GM23338 (cell line): ENCODE measurements at regions not wholly inside any gene's neighbourhood (a gene's known extent, or its start where the extent isn't known, plus 50 kb on each side); places are given as distances from the start of the nearest gene placed in this dataset.

Experiments
- ATAC-seq: fragments of 200-7000 bp; cut with Tn5 transposase; 3 replicates; pipeline ENCODE4 v1.9.1; 2020
- DNase-seq: peaks from one replicate; pipeline ENCODE4 v3.0.0-alpha.2; 2015; ENCODE audit warnings: low spot score
- H2AFZ ChIP-seq: fragments of 200-600 bp; sonication (generic); 2 replicates; pipeline ENCODE4 v1.8.0; 2016; ENCODE audit warnings: antibody characterized with exemption, mild to moderate bottlenecking, moderate library complexity
- H3F3A ChIP-seq: fragments of 200-600 bp; sonication (generic); replicated peaks from 2 replicates; pipeline ENCODE4 v1.8.0; 2017; ENCODE audit warnings: antibody characterized with exemption, mixed run types, low read depth
- H3K27ac ChIP-seq: fragments of 200-600 bp; sonication (generic); 2 replicates; pipeline ENCODE4 v1.6.1; 2016; ENCODE audit warnings: low read depth
- H3K27me3 ChIP-seq: fragments of 200-600 bp; sonication (generic); 2 replicates; pipeline ENCODE4 v1.8.0; 2016; ENCODE audit warnings: mild to moderate bottlenecking, mixed run types, moderate library complexity; ENCODE audit not compliant: insufficient read depth
- H3K36me3 ChIP-seq: fragments of 200-600 bp; sonication (generic); 2 replicates; pipeline ENCODE4 v1.8.0; 2016; ENCODE audit warnings: mild to moderate bottlenecking; ENCODE audit not compliant: insufficient read depth
- H3K4me1 ChIP-seq: fragments of 200-600 bp; sonication (generic); 2 replicates; pipeline ENCODE4 v1.8.0; 2016; ENCODE audit warnings: mild to moderate bottlenecking, moderate library complexity; ENCODE audit not compliant: insufficient read depth
- H3K4me2 ChIP-seq: fragments of 200-600 bp; sonication (generic); 2 replicates; pipeline ENCODE4 v1.7.1; 2017; ENCODE audit warnings: mixed run types
- H3K4me3 ChIP-seq: fragments of 200-600 bp; sonication (generic); 2 replicates; pipeline ENCODE4 v1.6.1; 2016; ENCODE audit warnings: mixed run types
- H3K79me2 ChIP-seq: fragments of 200-600 bp; sonication (generic); replicated peaks from 2 replicates; pipeline ENCODE4 v1.8.0; 2017; ENCODE audit warnings: mild to moderate bottlenecking; ENCODE audit not compliant: insufficient read depth
- H3K9me2 ChIP-seq: fragments of 200-600 bp; sonication (generic); 2 replicates; pipeline ENCODE4 v1.8.0; 2017; ENCODE audit not compliant: insufficient read depth
- H4K20me1 ChIP-seq: fragments of 200-600 bp; sonication (generic); replicated peaks from 2 replicates; pipeline ENCODE4 v1.8.0; 2017; ENCODE audit warnings: mild to moderate bottlenecking; ENCODE audit not compliant: insufficient read depth
- H3K27ac Mint-ChIP-seq: 2 replicates; pipeline ENCODE4 v1.8.0; 2020; ENCODE audit warnings: inconsistent platforms, mild to moderate bottlenecking, moderate library complexity, mixed read lengths
- H3K27me3 Mint-ChIP-seq: 3 replicates; pipeline ENCODE4 v1.8.0; 2022; ENCODE audit warnings: low read depth, mild to moderate bottlenecking, moderate library complexity, mixed read lengths, inconsistent platforms; ENCODE audit not compliant: insufficient read depth, poor library complexity
- H3K36me3 Mint-ChIP-seq: 3 replicates; pipeline ENCODE4 v1.8.0; 2021; ENCODE audit warnings: low read depth, mild to moderate bottlenecking, inconsistent platforms, moderate library complexity, mixed read lengths
- H3K4me1 Mint-ChIP-seq: 3 replicates; pipeline ENCODE4 v1.8.0; 2020; ENCODE audit warnings: mild to moderate bottlenecking, inconsistent platforms, mixed read lengths
- H3K4me3 Mint-ChIP-seq: 3 replicates; pipeline ENCODE4 v1.8.0; 2021; ENCODE audit warnings: moderate library complexity, mild to moderate bottlenecking, inconsistent platforms, mixed read lengths
- H3K9me3 Mint-ChIP-seq: 3 replicates; pipeline ENCODE4 v1.8.0; 2020; ENCODE audit warnings: moderate library complexity, mild to moderate bottlenecking, inconsistent platforms, mixed read lengths
- CREB1 ChIP-seq: fragments of 250-450 bp; sonication (Bioruptor Pico); IDR thresholded peaks from 2 replicates; pipeline ENCODE4 v1.5.0; 2020; ENCODE audit warnings: low read depth, mild to moderate bottlenecking, moderate library complexity
- EZH2 ChIP-seq: fragments of 200-600 bp; sonication (generic); IDR thresholded peaks from one replicate; pipeline ENCODE4 v1.8.0; 2017; ENCODE audit warnings: antibody characterized with exemption, mild to moderate bottlenecking, low read depth; ENCODE audit not compliant: unreplicated experiment
- EZH2phosphoT487 ChIP-seq: fragments of 200-600 bp; sonication (generic); IDR thresholded peaks from one replicate; pipeline ENCODE4 v1.8.1; 2018; ENCODE audit warnings: antibody characterized with exemption; ENCODE audit not compliant: unreplicated experiment
- JUNB ChIP-seq: IDR thresholded peaks from one replicate; pipeline ENCODE4 v1.6.1; 2016; ENCODE audit warnings: antibody characterized with exemption; ENCODE audit not compliant: unreplicated experiment
- POLR2AphosphoS5 ChIP-seq: IDR thresholded peaks from 2 replicates; pipeline ENCODE4 v1.6.1; 2016; ENCODE audit warnings: antibody characterized with exemption, low read depth
- STAT1 ChIP-seq: IDR thresholded peaks from one replicate; pipeline ENCODE4 v1.6.1; 2016; ENCODE audit warnings: antibody characterized with exemption; ENCODE audit not compliant: unreplicated experiment
- ZNF114 ChIP-seq: fragments of 250-450 bp; sonication (Bioruptor Pico); IDR thresholded peaks from 2 replicates; pipeline ENCODE4 v1.5.0; 2020; ENCODE audit warnings: mild to moderate bottlenecking, moderate library complexity
- ZNF331 ChIP-seq: fragments of 250-450 bp; sonication (Bioruptor Pico); IDR thresholded peaks from 2 replicates; pipeline ENCODE4 v1.5.0; 2020; ENCODE audit warnings: low read depth, mild to moderate bottlenecking, moderate library complexity
- TF ChIP-seq, protein P1 (sequence below): IDR thresholded peaks from one replicate; pipeline ENCODE4 v1.6.1; 2018; ENCODE audit warnings: antibody characterized with exemption; ENCODE audit not compliant: unreplicated experiment
- TF ChIP-seq, protein P2 (sequence below): IDR thresholded peaks from 2 replicates; pipeline ENCODE4 v1.6.1; 2016; ENCODE audit warnings: antibody characterized with exemption
- TF ChIP-seq, protein P3 (sequence below), 2 experiments: fragments of 200-600 bp in 1 of 2; sonication (generic) in 1 of 2; conservative IDR thresholded peaks; 2 replicates each; pipeline versions ENCODE4 v1.5.1 to v1.6.1; 2016 to 2017; ENCODE audit warnings: antibody characterized with exemption in 2 of 2, low read depth in 2 of 2, mild to moderate bottlenecking in 2 of 2, moderate library complexity in 1 of 2

DNA sequence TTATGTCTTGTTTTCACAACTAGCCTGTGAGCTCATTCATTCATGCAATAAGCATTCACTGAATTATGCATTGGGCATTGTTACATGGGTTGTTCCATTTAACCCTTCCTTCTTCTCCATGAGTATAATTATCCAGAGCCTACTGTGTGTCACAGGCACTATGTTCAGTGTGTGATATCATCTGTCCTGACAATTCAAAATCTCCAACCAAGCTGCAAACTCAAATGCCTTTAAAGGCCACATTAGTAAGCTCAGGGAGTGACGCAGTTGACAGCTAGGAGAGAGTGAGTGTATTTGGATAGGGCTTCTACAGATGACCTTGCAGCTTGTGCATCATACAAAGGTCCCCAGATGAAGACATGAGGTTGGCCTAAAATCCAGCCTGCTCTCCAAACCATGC is 289.5 kb downstream of the OMA1 start:
- Mint-ChIP-seq H3K27me3 (no peaks in the 10 kb centered on the region), H3K36me3 (no peaks in the 10 kb centered on the region), H3K4me1 (peaks cover 5% of the 10 kb centered on the region; the same call in 2 of the 3 replicates), H3K27ac (no peak overlapping the region), H3K4me3 (no peak overlapping the region), H3K9me3 (peaks cover 5% of the 10 kb centered on the region; the same call in 2 of the 3 replicates)
- no peaks in the 10 kb centered on the region for H3F3A ChIP-seq
- no peaks in the 10 kb centered on the region for H3K79me2 ChIP-seq
- H2AFZ ChIP-seq: no peak overlapping the region
- DNase-seq: no peak
- no peaks in the 10 kb centered on the region; the same call in 1 of the 2 replicates for H3K27me3 ChIP-seq
- no peaks in the 10 kb centered on the region for H3K4me1 ChIP-seq
- H4K20me1 ChIP-seq: no peaks in the 10 kb centered on the region
- no peak overlapping the region for H3K4me3 ChIP-seq
- H3K9me2 ChIP-seq: no peaks in the 10 kb centered on the region
- no peaks in the 10 kb centered on the region for H3K36me3 ChIP-seq
- H3K4me2 ChIP-seq: no peak overlapping the region
- H3K27ac ChIP-seq: no peak overlapping the region
- no peak for ATAC-seq
- no peak for TF ChIP-seq POLR2AphosphoS5
- TF ChIP-seq, protein P1, sequence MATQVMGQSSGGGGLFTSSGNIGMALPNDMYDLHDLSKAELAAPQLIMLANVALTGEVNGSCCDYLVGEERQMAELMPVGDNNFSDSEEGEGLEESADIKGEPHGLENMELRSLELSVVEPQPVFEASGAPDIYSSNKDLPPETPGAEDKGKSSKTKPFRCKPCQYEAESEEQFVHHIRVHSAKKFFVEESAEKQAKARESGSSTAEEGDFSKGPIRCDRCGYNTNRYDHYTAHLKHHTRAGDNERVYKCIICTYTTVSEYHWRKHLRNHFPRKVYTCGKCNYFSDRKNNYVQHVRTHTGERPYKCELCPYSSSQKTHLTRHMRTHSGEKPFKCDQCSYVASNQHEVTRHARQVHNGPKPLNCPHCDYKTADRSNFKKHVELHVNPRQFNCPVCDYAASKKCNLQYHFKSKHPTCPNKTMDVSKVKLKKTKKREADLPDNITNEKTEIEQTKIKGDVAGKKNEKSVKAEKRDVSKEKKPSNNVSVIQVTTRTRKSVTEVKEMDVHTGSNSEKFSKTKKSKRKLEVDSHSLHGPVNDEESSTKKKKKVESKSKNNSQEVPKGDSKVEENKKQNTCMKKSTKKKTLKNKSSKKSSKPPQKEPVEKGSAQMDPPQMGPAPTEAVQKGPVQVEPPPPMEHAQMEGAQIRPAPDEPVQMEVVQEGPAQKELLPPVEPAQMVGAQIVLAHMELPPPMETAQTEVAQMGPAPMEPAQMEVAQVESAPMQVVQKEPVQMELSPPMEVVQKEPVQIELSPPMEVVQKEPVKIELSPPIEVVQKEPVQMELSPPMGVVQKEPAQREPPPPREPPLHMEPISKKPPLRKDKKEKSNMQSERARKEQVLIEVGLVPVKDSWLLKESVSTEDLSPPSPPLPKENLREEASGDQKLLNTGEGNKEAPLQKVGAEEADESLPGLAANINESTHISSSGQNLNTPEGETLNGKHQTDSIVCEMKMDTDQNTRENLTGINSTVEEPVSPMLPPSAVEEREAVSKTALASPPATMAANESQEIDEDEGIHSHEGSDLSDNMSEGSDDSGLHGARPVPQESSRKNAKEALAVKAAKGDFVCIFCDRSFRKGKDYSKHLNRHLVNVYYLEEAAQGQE: no peak
- no peak for TF ChIP-seq STAT1
- TF ChIP-seq, protein P2, sequence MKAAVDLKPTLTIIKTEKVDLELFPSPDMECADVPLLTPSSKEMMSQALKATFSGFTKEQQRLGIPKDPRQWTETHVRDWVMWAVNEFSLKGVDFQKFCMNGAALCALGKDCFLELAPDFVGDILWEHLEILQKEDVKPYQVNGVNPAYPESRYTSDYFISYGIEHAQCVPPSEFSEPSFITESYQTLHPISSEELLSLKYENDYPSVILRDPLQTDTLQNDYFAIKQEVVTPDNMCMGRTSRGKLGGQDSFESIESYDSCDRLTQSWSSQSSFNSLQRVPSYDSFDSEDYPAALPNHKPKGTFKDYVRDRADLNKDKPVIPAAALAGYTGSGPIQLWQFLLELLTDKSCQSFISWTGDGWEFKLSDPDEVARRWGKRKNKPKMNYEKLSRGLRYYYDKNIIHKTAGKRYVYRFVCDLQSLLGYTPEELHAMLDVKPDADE: no peak
- TF ChIP-seq ZNF331 (CRISPR knock-in tag): no peak
- TF ChIP-seq EZH2phosphoT487: no peak
- no peak for TF ChIP-seq CREB1 (CRISPR knock-in tag)
- TF ChIP-seq, protein P3, sequence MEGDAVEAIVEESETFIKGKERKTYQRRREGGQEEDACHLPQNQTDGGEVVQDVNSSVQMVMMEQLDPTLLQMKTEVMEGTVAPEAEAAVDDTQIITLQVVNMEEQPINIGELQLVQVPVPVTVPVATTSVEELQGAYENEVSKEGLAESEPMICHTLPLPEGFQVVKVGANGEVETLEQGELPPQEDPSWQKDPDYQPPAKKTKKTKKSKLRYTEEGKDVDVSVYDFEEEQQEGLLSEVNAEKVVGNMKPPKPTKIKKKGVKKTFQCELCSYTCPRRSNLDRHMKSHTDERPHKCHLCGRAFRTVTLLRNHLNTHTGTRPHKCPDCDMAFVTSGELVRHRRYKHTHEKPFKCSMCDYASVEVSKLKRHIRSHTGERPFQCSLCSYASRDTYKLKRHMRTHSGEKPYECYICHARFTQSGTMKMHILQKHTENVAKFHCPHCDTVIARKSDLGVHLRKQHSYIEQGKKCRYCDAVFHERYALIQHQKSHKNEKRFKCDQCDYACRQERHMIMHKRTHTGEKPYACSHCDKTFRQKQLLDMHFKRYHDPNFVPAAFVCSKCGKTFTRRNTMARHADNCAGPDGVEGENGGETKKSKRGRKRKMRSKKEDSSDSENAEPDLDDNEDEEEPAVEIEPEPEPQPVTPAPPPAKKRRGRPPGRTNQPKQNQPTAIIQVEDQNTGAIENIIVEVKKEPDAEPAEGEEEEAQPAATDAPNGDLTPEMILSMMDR (conservative IDR thresholded peaks at IDR 0.05; ENCODE audit: low read depth in 2 of 2): no peak
- TF ChIP-seq EZH2: no peak
- TF ChIP-seq JUNB: no peak
- TF ChIP-seq ZNF114 (CRISPR knock-in tag): no peak
